CD4-positive, alpha-beta T cell treated with Interleukin-1 beta for 1 hour (primary cell): ENCODE measurements at regions not wholly inside any gene's neighbourhood (a gene's known extent, or its start where the extent isn't known, plus 50 kb on each side); places are given as distances from the start of the nearest gene placed in this dataset.

ENCODE experiments used
- DNase-seq, 2 donors: peaks; one replicate each; pipeline ENCODE4 v3.0.0-alpha.2; 2020 to 2022

GRCh38 chr3:107992976-107993684, 97.7 kb downstream of the CD47 start:
- DNase-seq: no peak

- DNase-seq: no peak
These were observed 99.9 kb downstream of the CD47 start for GRCh38 chr3:107990926-107991325.

GRCh38 chr3:107990433-107990832, 100.4 kb downstream of the CD47 start:
- DNase-seq: no peak

GRCh38 chr3:107989661-107990060, 101.2 kb downstream of the CD47 start:
- DNase-seq: no peak

GRCh38 chr3:107988460-107989175, 102.2 kb downstream of the CD47 start:
- DNase-seq: peak in 1 of 2 donors; percentile 30

- peak in 1 of 2 donors; percentile 34 for DNase-seq
These were observed 103.5 kb downstream of the CD47 start for GRCh38 chr3:107987036-107987939.

GRCh38 chr3:107986505-107986904, 104.3 kb downstream of the CD47 start:
- no peak for DNase-seq

- peak; percentile 29 to 58 for DNase-seq
These were observed 105.3 kb downstream of the CD47 start for GRCh38 chr3:107985496-107985895.

- DNase-seq: no peak
These were observed 107.6 kb downstream of the CD47 start for GRCh38 chr3:107983247-107983646.

- DNase-seq: no peak
These were observed 108.7 kb downstream of the CD47 start for GRCh38 chr3:107982165-107982564.

- DNase-seq: no peak
These were observed 109.2 kb downstream of the CD47 start for GRCh38 chr3:107981471-107982111.

- DNase-seq: no peak
These were observed 111.3 kb downstream of the CD47 start for GRCh38 chr3:107979538-107979937.

GRCh38 chr3:107978131-107979055, 112.4 kb downstream of the CD47 start:
- DNase-seq: peak in 1 of 2 donors; percentile 29

- no peak for DNase-seq
These were observed 113.4 kb downstream of the CD47 start for GRCh38 chr3:107977221-107978130.

- no peak for DNase-seq
These were observed 114.5 kb downstream of the CD47 start for GRCh38 chr3:107976202-107976800.

GRCh38 chr3:107975529-107976201, 115.2 kb downstream of the CD47 start:
- DNase-seq: peak in 1 of 2 donors; percentile 12

GRCh38 chr3:107973961-107974360, 116.9 kb downstream of the CD47 start:
- no peak for DNase-seq

- no peak for DNase-seq
These were observed 117.7 kb downstream of the CD47 start for GRCh38 chr3:107973152-107973551.

- no peak for DNase-seq
These were observed 119.7 kb downstream of the CD47 start for GRCh38 chr3:107970993-107971580.
